H1 (cell line): ENCODE measurements at regions not wholly inside any gene's neighbourhood (a gene's known extent, or its start where the extent isn't known, plus 50 kb on each side); places are given as distances from the start of the nearest gene placed in this dataset.

ENCODE experiments used
- EZH2 ChIP-seq: fragments of 200-600 bp; sonication (generic); IDR thresholded peaks from 2 replicates; pipeline ENCODE4 v1.7.1; 2012; ENCODE audit warnings: low read depth, mild to moderate bottlenecking, moderate library complexity, low read length, inconsistent platforms; ENCODE audit not compliant: severe bottlenecking

GRCh38 chr7:32163896-32164295, 93.7 kb upstream of the PDE1C start (continued):
- no peak for TF ChIP-seq EZH2
